Immature natural killer cell (primary cell): ENCODE measurements at regions not wholly inside any gene's neighbourhood (a gene's known extent, or its start where the extent isn't known, plus 50 kb on each side); places are given as distances from the start of the nearest gene placed in this dataset.

Experiments
- DNase-seq, 3 donors: peaks; one replicate each; pipeline ENCODE4 v3.0.0; 2022; ENCODE audit warnings: mixed read lengths in 1 of 3
- H3K27ac Mint-ChIP-seq, 6 donors: one replicate each; pipeline ENCODE4 v1.8.0; 2020; ENCODE audit warnings: mixed read lengths in 6 of 6, mild to moderate bottlenecking in 5 of 6, inconsistent platforms in 4 of 6, moderate library complexity in 3 of 6
- H3K27me3 Mint-ChIP-seq, 3 donors: one replicate each; pipeline ENCODE4 v1.8.0; 2020 to 2021; ENCODE audit warnings: low read depth in 3 of 3, mild to moderate bottlenecking in 3 of 3, mixed read lengths in 3 of 3, moderate library complexity in 3 of 3, inconsistent platforms in 1 of 3
- H3K36me3 Mint-ChIP-seq, 3 donors: one replicate each; pipeline ENCODE4 v1.8.0; 2020; ENCODE audit warnings: mixed read lengths in 3 of 3, inconsistent platforms in 2 of 3, mild to moderate bottlenecking in 2 of 3
- H3K4me1 Mint-ChIP-seq, 2 donors: one replicate each; pipeline ENCODE4 v1.8.0; 2020; ENCODE audit warnings: inconsistent platforms in 2 of 2, mild to moderate bottlenecking in 2 of 2, mixed read lengths in 2 of 2, moderate library complexity in 1 of 2
- H3K4me3 Mint-ChIP-seq, 5 donors: one replicate each; pipeline ENCODE4 v1.8.0; 2020; ENCODE audit warnings: mild to moderate bottlenecking in 5 of 5, mixed read lengths in 5 of 5, inconsistent platforms in 3 of 5, moderate library complexity in 3 of 5
- H3K9me3 Mint-ChIP-seq, 6 donors: one replicate each; pipeline ENCODE4 v1.8.0; 2020; ENCODE audit warnings: mild to moderate bottlenecking in 6 of 6, mixed read lengths in 6 of 6, inconsistent platforms in 4 of 6, moderate library complexity in 3 of 6

DNA sequence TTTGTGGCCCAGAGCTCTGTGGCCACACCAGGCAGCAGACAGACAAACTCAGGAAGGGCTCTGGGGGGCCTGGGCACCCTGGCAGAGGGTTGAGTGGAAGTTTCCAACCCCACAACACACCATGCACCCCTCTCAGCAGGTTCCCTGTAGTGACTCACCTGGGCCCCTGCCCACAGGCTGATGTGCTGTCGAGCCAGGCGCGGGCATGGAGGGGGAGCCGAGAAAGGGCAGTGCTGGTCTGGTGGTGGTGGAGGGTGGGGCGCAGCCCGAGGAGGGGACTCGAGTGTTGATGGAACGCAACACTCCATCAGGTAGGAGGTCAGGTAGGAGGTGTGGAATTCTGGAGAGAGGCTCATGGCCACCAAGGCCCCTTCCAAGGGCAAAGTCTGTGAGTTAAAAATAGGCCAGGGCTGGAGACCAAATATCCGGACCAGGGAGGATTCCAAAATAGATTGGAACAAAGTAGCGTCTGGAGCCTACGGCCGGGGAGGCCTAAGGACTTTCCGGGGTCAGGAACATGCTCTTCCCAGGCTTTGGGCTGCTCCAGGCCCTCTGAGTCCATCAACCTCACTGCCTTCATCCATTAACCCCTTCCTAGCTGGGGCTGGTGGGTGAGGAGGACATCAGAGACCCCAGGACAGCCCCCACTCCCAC, 191.5 kb upstream of the AJAP1 start:
- no peak for DNase-seq
- no peaks in the 10 kb centered on the region for H3K9me3 Mint-ChIP-seq
- H3K4me3 Mint-ChIP-seq, result no peak overlapping the region
- H3K27me3 Mint-ChIP-seq, result peaks cover 3 to 5% (median 4%) of the 10 kb centered on the region in 3 donors
- H3K4me1 Mint-ChIP-seq, result no peaks in the 10 kb centered on the region
- no peak overlapping the region for H3K27ac Mint-ChIP-seq
- H3K36me3 Mint-ChIP-seq, result no peaks in the 10 kb centered on the region

GRCh38 chr1:4463631-4464030, 190.8 kb upstream of the AJAP1 start:
- no peak overlapping the region for H3K4me3 Mint-ChIP-seq
- peaks cover 5% of the 10 kb centered on the region in 3 donors for H3K27me3 Mint-ChIP-seq
- no peak overlapping the region for H3K27ac Mint-ChIP-seq
- no peaks in the 10 kb centered on the region for H3K9me3 Mint-ChIP-seq
- H3K4me1 Mint-ChIP-seq, result no peaks in the 10 kb centered on the region
- H3K36me3 Mint-ChIP-seq, result no peaks in the 10 kb centered on the region
- no peak for DNase-seq

DNA sequence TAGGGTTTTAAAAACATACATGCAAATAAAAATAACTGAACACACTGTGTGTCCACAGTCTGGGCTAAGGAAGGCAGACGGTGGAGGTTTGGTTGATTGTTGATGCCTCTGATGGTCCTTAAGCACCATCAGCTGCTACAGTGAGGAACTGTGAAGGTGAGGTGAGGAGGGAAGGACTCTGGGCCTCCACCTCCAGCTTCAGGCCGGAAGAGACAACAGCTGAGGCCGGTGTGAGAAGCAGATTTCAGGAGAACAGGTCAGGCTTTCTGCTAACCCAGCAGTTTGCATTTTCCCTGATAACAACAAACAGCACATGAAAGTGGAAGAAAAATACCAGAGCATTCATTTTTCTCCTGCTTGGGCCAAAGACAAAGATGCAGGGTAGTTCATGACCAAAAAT, 189.9 kb upstream of the AJAP1 start:
- H3K27ac Mint-ChIP-seq, result no peak overlapping the region
- H3K9me3 Mint-ChIP-seq, result no peaks in the 10 kb centered on the region
- H3K36me3 Mint-ChIP-seq, result no peaks in the 10 kb centered on the region
- H3K27me3 Mint-ChIP-seq, result peaks cover 5% of the 10 kb centered on the region in 3 donors
- no peak overlapping the region for H3K4me3 Mint-ChIP-seq
- DNase-seq, result no peak
- H3K4me1 Mint-ChIP-seq, result no peaks in the 10 kb centered on the region

DNA sequence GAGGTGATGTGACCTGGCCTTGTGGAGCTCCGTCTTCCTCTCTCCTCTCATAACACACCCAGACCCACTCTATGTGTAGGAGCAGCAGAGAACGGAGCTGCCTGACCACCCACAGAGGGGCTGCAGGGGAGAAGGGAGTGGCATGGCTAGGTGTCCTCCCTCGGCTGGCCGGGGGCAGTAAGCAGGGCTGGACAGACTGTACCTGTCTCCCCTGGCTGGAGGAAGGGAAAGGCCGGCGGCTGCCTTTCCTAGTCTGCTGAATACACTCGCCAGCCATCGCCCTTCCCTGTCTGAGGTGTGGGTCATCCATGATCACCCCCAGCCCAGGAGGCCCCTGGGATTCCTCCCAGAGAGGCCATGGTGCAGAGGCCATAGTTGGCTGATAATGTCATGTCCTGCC, 187.2 kb upstream of the AJAP1 start:
- Mint-ChIP-seq H3K27ac (no peak overlapping the region), H3K36me3 (no peaks in the 10 kb centered on the region), H3K27me3 (peaks cover 4 to 5% (median 4%) of the 10 kb centered on the region in 3 donors), H3K4me3 (no peak overlapping the region), H3K4me1 (no peaks in the 10 kb centered on the region), H3K9me3 (no peaks in the 10 kb centered on the region)
- DNase-seq, result no peak

DNA sequence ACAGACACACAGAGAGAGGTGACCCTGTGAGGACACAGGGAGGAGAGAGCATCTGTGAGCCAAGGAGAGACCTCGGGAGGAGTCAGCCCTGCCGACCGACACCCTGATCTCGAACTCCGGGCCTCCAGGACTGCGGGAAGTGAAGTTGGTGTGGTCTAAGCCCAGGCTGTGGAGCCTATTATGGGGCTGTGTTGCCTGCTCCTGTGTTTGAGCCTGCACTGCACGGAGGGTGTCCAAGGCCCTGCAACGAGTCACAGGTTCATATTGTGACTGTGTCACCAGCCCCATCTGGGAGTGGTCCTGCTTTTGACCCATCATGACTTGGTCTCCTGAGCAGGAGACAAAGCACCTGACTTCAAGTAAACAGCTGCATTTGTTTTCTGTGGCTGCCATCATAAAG, 186.0 kb upstream of the AJAP1 start:
- H3K36me3 Mint-ChIP-seq, result no peaks in the 10 kb centered on the region
- DNase-seq, result no peak
- H3K4me1 Mint-ChIP-seq, result no peaks in the 10 kb centered on the region
- no peak overlapping the region for H3K4me3 Mint-ChIP-seq
- no peak overlapping the region for H3K27ac Mint-ChIP-seq
- no peaks in the 10 kb centered on the region for H3K9me3 Mint-ChIP-seq
- H3K27me3 Mint-ChIP-seq, result peaks cover 4 to 5% (median 4%) of the 10 kb centered on the region in 3 donors

GRCh38 chr1:4468804-4469514, 185.4 kb upstream of the AJAP1 start:
- Mint-ChIP-seq H3K4me1 (no peaks in the 10 kb centered on the region), H3K4me3 (no peak overlapping the region), H3K9me3 (no peaks in the 10 kb centered on the region), H3K27me3 (peaks cover 4 to 5% (median 4%) of the 10 kb centered on the region in 3 donors), H3K27ac (no peak overlapping the region), H3K36me3 (no peaks in the 10 kb centered on the region)
- no peak for DNase-seq

DNA sequence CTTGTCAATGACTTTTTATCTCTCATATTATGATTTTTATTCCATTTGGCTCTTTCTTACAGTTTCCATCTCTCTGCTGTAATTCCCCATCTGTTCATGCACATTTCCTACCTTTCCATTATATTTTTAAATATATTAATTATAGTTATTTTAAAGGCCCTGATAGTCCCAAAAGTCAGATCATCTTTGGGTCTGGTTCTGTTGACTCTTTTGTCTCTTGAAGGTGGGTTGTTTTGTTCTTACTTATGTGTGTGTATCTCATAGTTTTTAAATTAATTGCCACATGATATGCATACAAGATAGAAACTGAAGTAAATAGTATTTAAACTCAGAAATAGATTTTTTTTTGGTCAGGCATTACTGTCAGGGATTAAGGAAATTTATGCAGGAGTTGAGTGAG, 178.0 kb upstream of the AJAP1 start:
- peaks cover 0 to 8% (median 3%) of the 10 kb centered on the region in 3 donors for H3K27me3 Mint-ChIP-seq
- peaks cover 0 to 3% (median under 1%) of the 10 kb centered on the region in 6 donors for H3K9me3 Mint-ChIP-seq
- H3K27ac Mint-ChIP-seq, result no peak overlapping the region
- H3K36me3 Mint-ChIP-seq, result no peaks in the 10 kb centered on the region
- no peaks in the 10 kb centered on the region for H3K4me1 Mint-ChIP-seq
- H3K4me3 Mint-ChIP-seq, result no peak overlapping the region
- DNase-seq, result no peak

DNA sequence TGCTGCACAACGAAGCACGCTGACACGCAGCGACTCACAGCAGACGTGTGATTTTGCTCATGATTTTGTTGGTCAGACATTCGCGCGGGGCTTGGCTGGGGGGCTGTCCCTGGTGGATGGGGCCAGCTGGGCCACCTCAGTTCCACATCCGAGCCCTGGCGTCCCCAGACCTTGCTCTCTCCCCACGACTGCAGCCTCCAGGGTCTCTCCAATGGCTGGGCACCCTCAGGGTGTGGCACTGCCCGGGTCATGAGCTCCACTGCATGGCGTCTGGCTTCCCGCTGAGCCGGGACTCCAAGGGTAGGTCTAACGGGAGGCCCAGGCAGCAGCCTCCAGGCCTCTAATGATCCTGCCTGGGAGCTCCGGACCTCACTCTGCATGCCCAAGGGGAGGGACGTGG, 173.0 kb upstream of the AJAP1 start:
- no peak for DNase-seq
- Mint-ChIP-seq H3K4me3 (no peak overlapping the region), H3K27ac (no peak overlapping the region), H3K9me3 (peaks cover 0 to 3% (median under 1%) of the 10 kb centered on the region in 6 donors), H3K27me3 (peaks cover 0 to 6% (median 3%) of the 10 kb centered on the region in 3 donors), H3K36me3 (no peaks in the 10 kb centered on the region), H3K4me1 (no peaks in the 10 kb centered on the region)

- no peak for DNase-seq
- Mint-ChIP-seq H3K27me3 (peaks cover 0 to 6% (median 3%) of the 10 kb centered on the region in 3 donors), H3K36me3 (no peaks in the 10 kb centered on the region), H3K9me3 (peaks cover 0 to 2% (median 0%) of the 10 kb centered on the region in 6 donors), H3K4me1 (no peaks in the 10 kb centered on the region), H3K4me3 (no peak overlapping the region), H3K27ac (no peak overlapping the region)
Measured at GRCh38 chr1:4482526-4482925, 171.9 kb upstream of the AJAP1 start.

GRCh38 chr1:4483021-4483625, 171.3 kb upstream of the AJAP1 start:
- H3K27ac Mint-ChIP-seq, result no peak overlapping the region
- H3K36me3 Mint-ChIP-seq, result no peaks in the 10 kb centered on the region
- H3K27me3 Mint-ChIP-seq, result peaks cover 0 to 3% (median 2%) of the 10 kb centered on the region in 3 donors
- no peak for DNase-seq
- no peaks in the 10 kb centered on the region for H3K4me1 Mint-ChIP-seq
- peaks cover 0 to 2% (median 0%) of the 10 kb centered on the region in 6 donors for H3K9me3 Mint-ChIP-seq
- no peak overlapping the region for H3K4me3 Mint-ChIP-seq

GRCh38 chr1:4485398-4485797, 169.0 kb upstream of the AJAP1 start:
- DNase-seq, result no peak
- H3K9me3 Mint-ChIP-seq, result no peaks in the 10 kb centered on the region
- H3K4me1 Mint-ChIP-seq, result no peaks in the 10 kb centered on the region
- H3K36me3 Mint-ChIP-seq, result no peaks in the 10 kb centered on the region
- H3K4me3 Mint-ChIP-seq, result no peak overlapping the region
- no peaks in the 10 kb centered on the region for H3K27me3 Mint-ChIP-seq
- H3K27ac Mint-ChIP-seq, result no peak overlapping the region

DNA sequence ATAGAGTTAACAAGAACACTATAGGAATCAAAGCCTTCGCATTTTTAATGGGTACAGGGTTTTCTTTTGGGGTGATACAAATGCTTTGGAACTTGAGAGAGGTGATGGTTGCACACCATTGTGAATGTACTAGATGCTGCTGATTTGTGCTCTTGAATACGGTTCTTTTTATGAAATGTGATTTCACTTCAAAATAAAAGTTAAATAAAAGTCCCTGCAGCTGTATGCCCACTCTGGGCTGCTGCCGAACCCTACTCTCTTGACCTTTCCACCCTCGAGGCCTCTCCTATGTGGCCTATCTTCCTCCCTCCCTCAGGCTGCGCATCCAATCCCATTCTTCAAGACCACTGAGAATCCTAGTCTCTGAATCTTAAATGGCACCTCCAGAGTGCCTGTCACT, 168.5 kb upstream of the AJAP1 start:
- Mint-ChIP-seq H3K4me3 (no peak overlapping the region), H3K27ac (no peak overlapping the region), H3K27me3 (peaks cover 0 to 1% (median 0%) of the 10 kb centered on the region in 3 donors), H3K9me3 (no peaks in the 10 kb centered on the region), H3K4me1 (no peaks in the 10 kb centered on the region), H3K36me3 (no peaks in the 10 kb centered on the region)
- DNase-seq, result no peak

GRCh38 chr1:4486408-4487120, 167.8 kb upstream of the AJAP1 start:
- peaks cover 0 to 2% (median 1%) of the 10 kb centered on the region in 3 donors for H3K27me3 Mint-ChIP-seq
- H3K27ac Mint-ChIP-seq, result no peak overlapping the region
- DNase-seq, result no peak
- no peaks in the 10 kb centered on the region for H3K4me1 Mint-ChIP-seq
- no peak overlapping the region for H3K4me3 Mint-ChIP-seq
- no peaks in the 10 kb centered on the region for H3K36me3 Mint-ChIP-seq
- no peaks in the 10 kb centered on the region for H3K9me3 Mint-ChIP-seq

DNA sequence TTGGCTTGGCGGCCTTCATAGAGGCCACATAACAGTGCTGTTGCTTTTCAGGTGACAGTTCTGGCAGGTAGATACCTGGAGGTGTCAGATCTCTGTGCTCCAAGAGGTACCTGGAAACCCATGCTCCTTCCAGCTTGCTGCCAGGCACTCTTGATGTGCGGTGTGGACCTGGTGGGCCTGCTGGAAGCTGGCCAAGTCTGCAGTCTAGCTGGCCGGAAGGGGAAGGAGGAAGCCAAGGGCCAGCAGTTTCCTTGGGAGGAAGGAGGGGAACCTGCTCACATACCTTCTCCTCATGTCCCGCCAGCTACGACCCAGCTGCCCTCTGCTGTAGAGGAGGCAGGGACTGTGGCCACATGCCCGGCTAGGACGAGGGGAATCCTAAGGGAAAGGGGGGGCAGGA, 166.4 kb upstream of the AJAP1 start:
- Mint-ChIP-seq H3K27me3 (peaks cover 0 to 4% (median 1%) of the 10 kb centered on the region in 3 donors), H3K27ac (no peak overlapping the region), H3K4me3 (no peak overlapping the region), H3K4me1 (no peaks in the 10 kb centered on the region), H3K9me3 (no peaks in the 10 kb centered on the region), H3K36me3 (no peaks in the 10 kb centered on the region)
- no peak for DNase-seq
